OCI-LY7 (cell line): ENCODE measurements at regions not wholly inside any gene's neighbourhood (a gene's known extent, or its start where the extent isn't known, plus 50 kb on each side); places are given as distances from the start of the nearest gene placed in this dataset.

Experiments used
- CTCF ChIP-seq: fragments of 200-600 bp; sonication (generic); conservative IDR thresholded peaks from 2 replicates; pipeline ENCODE4 v1.5.1; 2014; ENCODE audit warnings: mild to moderate bottlenecking, antibody characterized with exemption, low read length, moderate library complexity, mixed read lengths
- EZH2phosphoT487 ChIP-seq: fragments of 200-600 bp; sonication (generic); IDR thresholded peaks from 2 replicates; pipeline ENCODE4 v1.6.1; 2018; ENCODE audit warnings: low read depth, borderline replicate concordance, mild to moderate bottlenecking, mixed run types, antibody characterized with exemption, low read length, moderate library complexity, mixed read lengths

DNA sequence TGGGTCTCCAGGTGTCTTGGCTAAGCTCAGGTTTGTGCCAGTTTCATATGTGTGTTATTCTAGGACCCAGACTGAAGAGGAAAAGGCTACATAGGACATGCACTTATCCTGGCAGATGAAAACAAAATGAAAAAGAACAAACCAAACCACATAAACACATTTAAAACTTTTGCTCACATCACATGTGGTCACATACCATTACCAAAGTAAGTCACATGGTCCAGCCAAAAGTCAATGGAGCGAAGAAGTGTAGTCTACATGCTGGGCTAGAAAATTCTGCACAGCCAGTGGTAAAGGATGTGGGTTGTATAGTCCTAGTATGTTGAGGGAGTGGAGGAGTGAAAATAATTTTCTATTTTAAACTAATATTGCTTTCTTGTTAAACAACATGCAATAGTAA, 437.5 kb downstream of the BTBD3 start:
- TF ChIP-seq CTCF = no peak
- TF ChIP-seq EZH2phosphoT487 = no peak
